ENCODE measurements at regions not wholly inside any gene's neighbourhood (a gene's known extent, or its start where the extent isn't known, plus 50 kb on each side); places are given as distances from the start of the nearest gene placed in this dataset.

GRCh38 chr13:64423467-64423866 lies 2806.7 kb downstream of the PCDH9 start:
- Histone ChIP-seq H3K9ac (ENCODE audit: low read depth, low read length, poor library complexity, severe bottlenecking) (no peak overlapping the region), H3K9me2 (replicated peaks; ENCODE audit: low read depth, low read length) (no peaks in the 10 kb centered on the region), H3K27me3 (ENCODE audit: insufficient read depth, low read length, poor library complexity, severe bottlenecking) (no peaks in the 10 kb centered on the region), H2AFZ (ENCODE audit: low read length) (no peak overlapping the region), H3K36me3 (ENCODE audit: insufficient read depth, low read length) (no peaks in the 10 kb centered on the region), H3K4me1 (ENCODE audit: insufficient read depth, low read length, poor library complexity, severe bottlenecking) (no peaks in the 10 kb centered on the region), H3K4me3 (ENCODE audit: low read length, poor library complexity, severe bottlenecking) (no peak overlapping the region), H4K20me1 (ENCODE audit: insufficient read depth, low read length, poor library complexity, severe bottlenecking) (no peaks in the 10 kb centered on the region), H3K79me2 (ENCODE audit: insufficient read depth, low read length) (no peaks in the 10 kb centered on the region), H3K4me2 (ENCODE audit: low read depth, low read length, poor library complexity, severe bottlenecking) (no peak overlapping the region), H3F3A (ENCODE audit: low read depth) (no peaks in the 10 kb centered on the region), H3K9me3 (ENCODE audit: insufficient read depth, low read depth, low read length) (no peaks in the 10 kb centered on the region)
- no peak for TF ChIP-seq CTCF (conservative IDR thresholded peaks at IDR 0.05; ENCODE audit: low read length)
- no peak for TF ChIP-seq EZH2phosphoT487 (IDR thresholded peaks at IDR 0.05; ENCODE audit: borderline replicate concordance)

GRCh38 chr13:64420181-64420580 lies 2810.0 kb downstream of the PCDH9 start:
- Histone ChIP-seq H3K36me3 (ENCODE audit: insufficient read depth, low read length) (no peaks in the 10 kb centered on the region), H3K9me2 (replicated peaks; ENCODE audit: low read depth, low read length) (no peaks in the 10 kb centered on the region), H3K9ac (ENCODE audit: low read depth, low read length, poor library complexity, severe bottlenecking) (no peak overlapping the region), H4K20me1 (ENCODE audit: insufficient read depth, low read length, poor library complexity, severe bottlenecking) (no peaks in the 10 kb centered on the region), H3K9me3 (ENCODE audit: insufficient read depth, low read depth, low read length) (no peaks in the 10 kb centered on the region), H3K79me2 (ENCODE audit: insufficient read depth, low read length) (no peaks in the 10 kb centered on the region), H2AFZ (ENCODE audit: low read length) (no peak overlapping the region), H3K4me1 (ENCODE audit: insufficient read depth, low read length, poor library complexity, severe bottlenecking) (no peaks in the 10 kb centered on the region), H3K27me3 (ENCODE audit: insufficient read depth, low read length, poor library complexity, severe bottlenecking) (no peaks in the 10 kb centered on the region), H3F3A (ENCODE audit: low read depth) (no peaks in the 10 kb centered on the region), H3K4me2 (ENCODE audit: low read depth, low read length, poor library complexity, severe bottlenecking) (no peak overlapping the region), H3K4me3 (ENCODE audit: low read length, poor library complexity, severe bottlenecking) (no peak overlapping the region)
- TF ChIP-seq CTCF (conservative IDR thresholded peaks at IDR 0.05; ENCODE audit: low read length) (no peak), EZH2phosphoT487 (IDR thresholded peaks at IDR 0.05; ENCODE audit: borderline replicate concordance) (no peak)

- H3K9me3 ChIP-seq (ENCODE audit: insufficient read depth, low read depth, low read length), result no peaks in the 10 kb centered on the region
- no peaks in the 10 kb centered on the region for H3K4me1 ChIP-seq (ENCODE audit: insufficient read depth, low read length, poor library complexity, severe bottlenecking)
- no peak for TF ChIP-seq CTCF (conservative IDR thresholded peaks at IDR 0.05; ENCODE audit: low read length)
- TF ChIP-seq EZH2phosphoT487 (IDR thresholded peaks at IDR 0.05; ENCODE audit: borderline replicate concordance), result no peak
- H3F3A ChIP-seq (ENCODE audit: low read depth), result no peaks in the 10 kb centered on the region
- H2AFZ ChIP-seq (ENCODE audit: low read length), result no peak overlapping the region
- H3K4me2 ChIP-seq (ENCODE audit: low read depth, low read length, poor library complexity, severe bottlenecking), result no peak overlapping the region
- H4K20me1 ChIP-seq (ENCODE audit: insufficient read depth, low read length, poor library complexity, severe bottlenecking), result no peaks in the 10 kb centered on the region
- H3K36me3 ChIP-seq (ENCODE audit: insufficient read depth, low read length), result no peaks in the 10 kb centered on the region
- H3K27me3 ChIP-seq (ENCODE audit: insufficient read depth, low read length, poor library complexity, severe bottlenecking), result no peaks in the 10 kb centered on the region
- no peaks in the 10 kb centered on the region for H3K9me2 ChIP-seq (replicated peaks; ENCODE audit: low read depth, low read length)
- no peak overlapping the region for H3K9ac ChIP-seq (ENCODE audit: low read depth, low read length, poor library complexity, severe bottlenecking)
- no peak overlapping the region for H3K4me3 ChIP-seq (ENCODE audit: low read length, poor library complexity, severe bottlenecking)
- no peaks in the 10 kb centered on the region for H3K79me2 ChIP-seq (ENCODE audit: insufficient read depth, low read length)
These were observed 2812.6 kb downstream of the PCDH9 start for GRCh38 chr13:64417581-64417980.

Measured in Loucy (cell line).